Neural progenitor cell (in vitro differentiated cells): ENCODE measurements at regions not wholly inside any gene's neighbourhood (a gene's known extent, or its start where the extent isn't known, plus 50 kb on each side); places are given as distances from the start of the nearest gene placed in this dataset.

ENCODE experiments used
- EZH2phosphoT487 ChIP-seq: fragments of 200-600 bp; sonication (generic); IDR thresholded peaks from 2 replicates; pipeline ENCODE4 v1.6.1; 2017; ENCODE audit warnings: antibody characterized with exemption
- TF ChIP-seq, protein P1 (sequence below): fragments of 200-600 bp; sonication (generic); IDR thresholded peaks from 2 replicates; pipeline ENCODE4 v1.5.1; 2017; ENCODE audit warnings: antibody characterized with exemption, mild to moderate bottlenecking

DNA sequence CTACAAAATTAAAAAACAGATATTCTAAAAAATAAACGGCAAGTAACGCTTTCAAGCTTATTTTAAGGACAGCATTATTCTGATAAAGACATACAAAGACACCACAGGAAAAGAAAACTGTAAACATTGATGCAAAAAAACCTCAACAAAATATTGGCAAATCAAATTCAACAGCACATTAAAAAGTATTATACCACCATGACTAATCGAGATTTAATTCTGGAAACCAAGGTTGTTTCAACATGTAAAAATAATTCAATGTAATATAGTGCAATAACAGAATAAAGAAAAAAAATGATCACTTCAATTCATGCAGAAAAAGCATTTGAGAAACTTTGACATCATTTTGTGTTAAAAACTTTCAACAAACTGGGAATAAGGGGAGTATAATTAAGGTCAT lies 1323.2 kb downstream of the FSCB start:
- TF ChIP-seq, protein P1, sequence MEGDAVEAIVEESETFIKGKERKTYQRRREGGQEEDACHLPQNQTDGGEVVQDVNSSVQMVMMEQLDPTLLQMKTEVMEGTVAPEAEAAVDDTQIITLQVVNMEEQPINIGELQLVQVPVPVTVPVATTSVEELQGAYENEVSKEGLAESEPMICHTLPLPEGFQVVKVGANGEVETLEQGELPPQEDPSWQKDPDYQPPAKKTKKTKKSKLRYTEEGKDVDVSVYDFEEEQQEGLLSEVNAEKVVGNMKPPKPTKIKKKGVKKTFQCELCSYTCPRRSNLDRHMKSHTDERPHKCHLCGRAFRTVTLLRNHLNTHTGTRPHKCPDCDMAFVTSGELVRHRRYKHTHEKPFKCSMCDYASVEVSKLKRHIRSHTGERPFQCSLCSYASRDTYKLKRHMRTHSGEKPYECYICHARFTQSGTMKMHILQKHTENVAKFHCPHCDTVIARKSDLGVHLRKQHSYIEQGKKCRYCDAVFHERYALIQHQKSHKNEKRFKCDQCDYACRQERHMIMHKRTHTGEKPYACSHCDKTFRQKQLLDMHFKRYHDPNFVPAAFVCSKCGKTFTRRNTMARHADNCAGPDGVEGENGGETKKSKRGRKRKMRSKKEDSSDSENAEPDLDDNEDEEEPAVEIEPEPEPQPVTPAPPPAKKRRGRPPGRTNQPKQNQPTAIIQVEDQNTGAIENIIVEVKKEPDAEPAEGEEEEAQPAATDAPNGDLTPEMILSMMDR, result no peak
- TF ChIP-seq EZH2phosphoT487, result no peak
